ENCODE measurements at regions not wholly inside any gene's neighbourhood (a gene's known extent, or its start where the extent isn't known, plus 50 kb on each side); places are given as distances from the start of the nearest gene placed in this dataset.

DNA sequence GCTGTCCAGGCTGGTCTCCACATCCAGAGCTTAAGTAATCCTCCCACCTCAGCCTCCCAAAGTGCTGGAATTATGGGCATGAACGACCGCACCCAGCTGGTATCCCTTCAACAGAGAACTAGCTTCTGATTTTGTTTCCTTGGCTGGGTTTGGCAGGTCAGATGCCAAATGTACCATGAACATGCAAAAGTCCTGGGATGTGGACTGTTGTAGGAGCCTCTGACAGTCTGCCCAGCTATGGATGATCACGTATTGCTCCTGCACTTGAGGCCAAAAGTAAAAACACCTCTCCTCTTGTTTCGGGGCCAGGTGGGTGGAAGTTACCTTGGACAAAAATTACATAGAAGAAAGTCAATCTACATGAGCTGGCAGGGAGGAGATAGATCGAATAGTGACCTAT is 699.5 kb downstream of the TYW1 start:
- no peak for TF ChIP-seq POLR2A (IDR thresholded peaks at IDR 0.05)
- TF ChIP-seq, protein P1, sequence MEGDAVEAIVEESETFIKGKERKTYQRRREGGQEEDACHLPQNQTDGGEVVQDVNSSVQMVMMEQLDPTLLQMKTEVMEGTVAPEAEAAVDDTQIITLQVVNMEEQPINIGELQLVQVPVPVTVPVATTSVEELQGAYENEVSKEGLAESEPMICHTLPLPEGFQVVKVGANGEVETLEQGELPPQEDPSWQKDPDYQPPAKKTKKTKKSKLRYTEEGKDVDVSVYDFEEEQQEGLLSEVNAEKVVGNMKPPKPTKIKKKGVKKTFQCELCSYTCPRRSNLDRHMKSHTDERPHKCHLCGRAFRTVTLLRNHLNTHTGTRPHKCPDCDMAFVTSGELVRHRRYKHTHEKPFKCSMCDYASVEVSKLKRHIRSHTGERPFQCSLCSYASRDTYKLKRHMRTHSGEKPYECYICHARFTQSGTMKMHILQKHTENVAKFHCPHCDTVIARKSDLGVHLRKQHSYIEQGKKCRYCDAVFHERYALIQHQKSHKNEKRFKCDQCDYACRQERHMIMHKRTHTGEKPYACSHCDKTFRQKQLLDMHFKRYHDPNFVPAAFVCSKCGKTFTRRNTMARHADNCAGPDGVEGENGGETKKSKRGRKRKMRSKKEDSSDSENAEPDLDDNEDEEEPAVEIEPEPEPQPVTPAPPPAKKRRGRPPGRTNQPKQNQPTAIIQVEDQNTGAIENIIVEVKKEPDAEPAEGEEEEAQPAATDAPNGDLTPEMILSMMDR (IDR thresholded peaks at IDR 0.05), result no peak
